GM06990 (cell line): ENCODE measurements at regions not wholly inside any gene's neighbourhood (a gene's known extent, or its start where the extent isn't known, plus 50 kb on each side); places are given as distances from the start of the nearest gene placed in this dataset.

Experiments
- DNase-seq: peaks from one replicate; pipeline ENCODE4 v3.0.0-alpha.2; 2011; ENCODE audit not compliant: insufficient read length; ENCODE audit errors: extremely low read depth
- H3K27me3 ChIP-seq: replicated peaks from 2 replicates; pipeline ENCODE4 v1.6.0; 2011; ENCODE audit warnings: low read length; ENCODE audit not compliant: control insufficient read depth, insufficient read depth
- H3K36me3 ChIP-seq: 2 replicates; pipeline ENCODE4 v1.5.1; 2011; ENCODE audit warnings: low read length; ENCODE audit not compliant: control insufficient read depth, insufficient read depth
- H3K4me3 ChIP-seq: replicated peaks from 2 replicates; pipeline ENCODE4 v1.5.1; 2011; ENCODE audit warnings: low read depth, mild to moderate bottlenecking, control low read depth, low read length
- TF ChIP-seq, protein P1 (sequence below): IDR thresholded peaks from 2 replicates; pipeline ENCODE4 v1.5.1; 2011; ENCODE audit warnings: low read length, control low read depth, mild to moderate bottlenecking, inconsistent platforms; ENCODE audit not compliant: insufficient read depth, poor library complexity, severe bottlenecking

- TF ChIP-seq, protein P1, sequence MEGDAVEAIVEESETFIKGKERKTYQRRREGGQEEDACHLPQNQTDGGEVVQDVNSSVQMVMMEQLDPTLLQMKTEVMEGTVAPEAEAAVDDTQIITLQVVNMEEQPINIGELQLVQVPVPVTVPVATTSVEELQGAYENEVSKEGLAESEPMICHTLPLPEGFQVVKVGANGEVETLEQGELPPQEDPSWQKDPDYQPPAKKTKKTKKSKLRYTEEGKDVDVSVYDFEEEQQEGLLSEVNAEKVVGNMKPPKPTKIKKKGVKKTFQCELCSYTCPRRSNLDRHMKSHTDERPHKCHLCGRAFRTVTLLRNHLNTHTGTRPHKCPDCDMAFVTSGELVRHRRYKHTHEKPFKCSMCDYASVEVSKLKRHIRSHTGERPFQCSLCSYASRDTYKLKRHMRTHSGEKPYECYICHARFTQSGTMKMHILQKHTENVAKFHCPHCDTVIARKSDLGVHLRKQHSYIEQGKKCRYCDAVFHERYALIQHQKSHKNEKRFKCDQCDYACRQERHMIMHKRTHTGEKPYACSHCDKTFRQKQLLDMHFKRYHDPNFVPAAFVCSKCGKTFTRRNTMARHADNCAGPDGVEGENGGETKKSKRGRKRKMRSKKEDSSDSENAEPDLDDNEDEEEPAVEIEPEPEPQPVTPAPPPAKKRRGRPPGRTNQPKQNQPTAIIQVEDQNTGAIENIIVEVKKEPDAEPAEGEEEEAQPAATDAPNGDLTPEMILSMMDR: no peak
- no peaks in the 10 kb centered on the region for H3K36me3 ChIP-seq
- H3K4me3 ChIP-seq: no peak overlapping the region
- H3K27me3 ChIP-seq: no peaks in the 10 kb centered on the region
- DNase-seq: no peak
Observed at GRCh38 chr4:145295547-145295946, 115.2 kb upstream of the OTUD4 start.

DNA sequence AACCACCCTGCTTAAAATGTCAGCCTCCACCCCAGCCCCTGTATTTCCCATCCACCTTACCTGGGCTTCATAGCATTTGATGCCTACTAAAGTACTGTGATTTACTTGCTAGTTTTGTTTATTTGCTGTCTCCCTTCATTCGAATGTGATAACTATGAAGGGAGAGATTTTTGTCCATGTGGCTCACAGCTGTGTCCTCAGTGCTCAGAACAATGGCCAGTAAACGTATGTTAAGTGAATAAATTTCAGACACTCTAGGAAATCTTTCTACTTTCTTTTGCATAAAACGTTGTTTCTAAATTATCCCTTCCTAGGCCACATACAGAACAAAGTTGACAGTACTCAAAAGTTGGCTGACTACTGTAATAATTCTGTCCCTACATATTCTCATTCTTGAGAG, 114.7 kb upstream of the OTUD4 start:
- Histone ChIP-seq H3K4me3 (no peak overlapping the region), H3K36me3 (no peaks in the 10 kb centered on the region), H3K27me3 (no peaks in the 10 kb centered on the region)
- no peak for DNase-seq
- TF ChIP-seq, protein P1: no peak

DNA sequence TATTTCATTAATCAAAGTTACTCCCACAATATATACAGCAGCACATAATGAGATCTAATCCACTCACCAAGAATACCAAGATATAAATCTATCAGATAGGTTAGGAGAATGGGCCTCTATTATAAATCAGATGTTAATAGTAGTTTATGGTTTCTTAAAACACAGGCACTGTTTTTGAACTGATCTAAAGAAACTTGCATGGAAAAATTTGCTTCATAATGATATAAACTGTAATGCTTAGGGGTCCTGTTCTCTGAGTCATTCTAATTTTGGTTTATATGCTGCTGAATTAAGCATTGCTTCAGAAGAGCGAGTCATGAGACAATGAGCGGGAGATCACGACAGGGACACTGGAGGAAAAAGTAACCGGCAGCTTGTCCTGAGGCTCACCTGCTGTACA, 113.3 kb upstream of the OTUD4 start:
- TF ChIP-seq, protein P1: no peak
- Histone ChIP-seq H3K4me3 (no peak overlapping the region), H3K27me3 (no peaks in the 10 kb centered on the region), H3K36me3 (no peaks in the 10 kb centered on the region)
- no peak for DNase-seq

- TF ChIP-seq, protein P1: no peak
- H3K27me3 ChIP-seq: no peaks in the 10 kb centered on the region
- H3K36me3 ChIP-seq: no peaks in the 10 kb centered on the region
- H3K4me3 ChIP-seq: no peak overlapping the region
- DNase-seq: no peak
Observed at GRCh38 chr4:145290955-145291354, 110.6 kb upstream of the OTUD4 start.

DNA sequence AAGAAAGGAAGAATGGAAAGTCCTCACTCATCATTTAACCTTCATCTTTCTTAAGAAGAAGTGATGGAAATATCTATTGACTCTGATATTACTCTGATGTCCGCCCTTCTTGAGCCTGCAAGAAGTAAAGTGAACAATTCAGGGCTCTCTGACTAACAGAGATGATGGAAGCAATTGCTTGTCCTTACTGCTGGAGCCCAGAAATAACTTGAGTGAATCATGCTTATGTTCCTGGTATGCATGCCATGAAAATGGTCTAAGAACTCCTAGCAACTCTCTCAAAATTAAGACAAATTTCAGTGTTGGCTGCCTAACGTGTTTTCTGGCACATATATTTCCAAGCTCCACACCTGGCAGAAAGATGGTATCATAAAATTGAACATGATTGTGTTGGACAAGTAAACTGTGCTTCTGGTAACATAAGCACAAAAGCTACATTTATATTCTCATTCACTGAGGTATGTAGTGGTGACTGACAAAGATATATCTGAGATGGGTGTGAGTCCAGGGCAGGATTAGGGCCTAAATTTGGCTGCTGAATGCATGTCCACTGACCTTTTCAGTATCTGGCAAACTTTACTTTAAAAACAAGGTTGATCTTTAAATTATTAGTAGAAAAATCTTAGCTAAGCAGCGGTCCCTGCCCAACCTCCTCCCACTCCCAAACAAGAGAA, 109.2 kb upstream of the OTUD4 start:
- no peak overlapping the region for H3K4me3 ChIP-seq
- no peak for DNase-seq
- no peaks in the 10 kb centered on the region for H3K27me3 ChIP-seq
- TF ChIP-seq, protein P1: no peak
- no peaks in the 10 kb centered on the region for H3K36me3 ChIP-seq

DNA sequence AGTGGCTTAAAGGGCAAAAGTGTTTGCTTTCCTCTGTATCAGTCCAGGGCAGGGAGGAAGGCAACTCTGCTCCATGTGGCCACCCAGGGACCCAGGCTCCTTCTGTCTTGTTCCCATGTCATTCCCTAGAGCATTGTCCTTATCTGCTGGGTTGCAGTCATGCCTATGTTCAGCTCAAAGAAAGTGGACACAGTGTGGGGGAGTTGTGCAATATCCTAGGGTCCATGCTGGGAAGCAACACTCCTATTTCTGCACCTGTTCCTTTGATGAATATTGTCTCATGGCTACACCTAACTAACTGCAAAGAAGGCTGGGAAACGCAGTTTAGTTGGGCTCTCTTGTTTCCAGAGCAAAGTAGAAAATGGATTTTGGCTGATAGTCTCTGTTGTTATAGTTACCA, 107.0 kb upstream of the OTUD4 start:
- DNase-seq: no peak
- H3K36me3 ChIP-seq: no peaks in the 10 kb centered on the region
- TF ChIP-seq, protein P1: no peak
- no peaks in the 10 kb centered on the region for H3K27me3 ChIP-seq
- no peak overlapping the region for H3K4me3 ChIP-seq
